ENCODE measurements at regions not wholly inside any gene's neighbourhood (a gene's known extent, or its start where the extent isn't known, plus 50 kb on each side); places are given as distances from the start of the nearest gene placed in this dataset.
"Not testable (repeated sequence)": the region's sequence is repeated elsewhere in the genome, so short reads cannot be mapped to it uniquely, and the experiment has no call there.

GRCh38 chr5:66234241-66234640, 90.1 kb downstream of the SREK1 start:
- DNase-seq (ENCODE audit: low spot score): no peak

- DNase-seq (ENCODE audit: low spot score): no peak
Observed at GRCh38 chr5:66238435-66238834, 94.3 kb downstream of the SREK1 start.

GRCh38 chr5:66239034-66239433, 94.9 kb downstream of the SREK1 start:
- no peak for DNase-seq (ENCODE audit: low spot score)

GRCh38 chr5:66241136-66241825, 97.2 kb downstream of the SREK1 start:
- no peak for DNase-seq (ENCODE audit: low spot score)

GRCh38 chr5:66242050-66242715, 98.1 kb downstream of the SREK1 start:
- DNase-seq (ENCODE audit: low spot score): no peak

GRCh38 chr5:66246608-66247007, 102.5 kb downstream of the SREK1 start:
- DNase-seq (ENCODE audit: low spot score): no peak

GRCh38 chr5:66247176-66247960, 103.3 kb downstream of the SREK1 start:
- no peak for DNase-seq (ENCODE audit: low spot score)

GRCh38 chr5:66248874-66249273, 104.8 kb downstream of the SREK1 start:
- no peak for DNase-seq (ENCODE audit: low spot score)

- no peak for DNase-seq (ENCODE audit: low spot score)
Observed at GRCh38 chr5:66249920-66250319, 105.8 kb downstream of the SREK1 start.

GRCh38 chr5:66252849-66253248, 108.7 kb downstream of the SREK1 start:
- no peak for DNase-seq (ENCODE audit: low spot score)

- no peak for DNase-seq (ENCODE audit: low spot score)
Observed at GRCh38 chr5:66255714-66256113, 111.6 kb downstream of the SREK1 start.

- DNase-seq (ENCODE audit: low spot score): no peak
Observed at GRCh38 chr5:66273121-66273520, 129.0 kb downstream of the SREK1 start.

GRCh38 chr5:66276986-66277385, 132.9 kb downstream of the SREK1 start:
- no peak for DNase-seq (ENCODE audit: low spot score)

- no peak for DNase-seq (ENCODE audit: low spot score)
Observed at GRCh38 chr5:66277981-66278380, 133.9 kb downstream of the SREK1 start.

GRCh38 chr5:66281294-66281693, 137.2 kb downstream of the SREK1 start:
- DNase-seq (ENCODE audit: low spot score): no peak

- DNase-seq (ENCODE audit: low spot score): no peak
Observed at GRCh38 chr5:66284588-66285342, 140.7 kb downstream of the SREK1 start.

GRCh38 chr5:66285343-66285922, 141.3 kb downstream of the SREK1 start:
- DNase-seq (ENCODE audit: low spot score): no peak

GRCh38 chr5:66291771-66292170, 147.7 kb downstream of the SREK1 start:
- no peak for DNase-seq (ENCODE audit: low spot score)

GRCh38 chr5:66293851-66294250, 149.8 kb downstream of the SREK1 start:
- not testable (repeated sequence) for DNase-seq (ENCODE audit: low spot score)

- no peak for DNase-seq (ENCODE audit: low spot score)
Observed at GRCh38 chr5:66299463-66299862, 155.4 kb downstream of the SREK1 start.

- no peak for DNase-seq (ENCODE audit: low spot score)
Observed at GRCh38 chr5:66302344-66302743, 158.2 kb downstream of the SREK1 start.
